IMR-90 (cell line): ENCODE measurements at regions not wholly inside any gene's neighbourhood (a gene's known extent, or its start where the extent isn't known, plus 50 kb on each side); places are given as distances from the start of the nearest gene placed in this dataset.

Source experiments
- ATAC-seq: fragments of 200-7000 bp; cut with Tn5 transposase; 2 replicates; pipeline ENCODE4 v1.9.1; 2020; ENCODE audit warnings: low read depth, mild to moderate bottlenecking, moderate library complexity
- BruUV-seq: library from RNA; stranded (reverse); fragments of 400-500 nt; replicated peaks from 2 replicates; lab custom pipeline; 2021; lab: Mats Ljungman, UMichigan
- CTCF ChIA-PET: fragments of 300-600 bp; formaldehyde crosslinking; extraction: SDS; loops from one replicate; lab custom pipeline; 2021; ENCODE audit warnings: antibody characterized with exemption; lab: Yijun Ruan, JAX
- POLR2A ChIA-PET: fragments of 300-600 bp; sonication (Branson Sonifier 250); formaldehyde crosslinking; loops from one replicate; lab custom pipeline; 2022; ENCODE audit warnings: antibody characterized with exemption; ENCODE audit not compliant: unreplicated experiment; lab: Charles Lee
- DNase-seq: peaks from one replicate; pipeline ENCODE4 v3.0.0; 2013
- H2AFZ ChIP-seq: replicated peaks from 2 replicates; pipeline ENCODE3; 2013; ENCODE audit warnings: low read length, mild to moderate bottlenecking; ENCODE audit not compliant: poor library complexity
- H2AK5ac ChIP-seq: 2 replicates; pipeline ENCODE4 v1.6.1; 2013; ENCODE audit warnings: low read depth, low read length, inconsistent platforms
- H2AK9ac ChIP-seq: replicated peaks from 2 replicates; pipeline ENCODE3; 2013; ENCODE audit warnings: mild to moderate bottlenecking, low read depth, low read length, moderate library complexity; ENCODE audit not compliant: poor library complexity
- H2BK120ac ChIP-seq: 2 replicates; pipeline ENCODE4 v1.6.1; 2013; ENCODE audit warnings: low read depth, low read length, inconsistent platforms
- H2BK15ac ChIP-seq: 3 replicates; pipeline ENCODE4 v1.6.1; 2013; ENCODE audit warnings: low read depth, low read length, inconsistent platforms
- H2BK20ac ChIP-seq: 2 replicates; pipeline ENCODE4 v1.6.1; 2013; ENCODE audit warnings: low read depth, mild to moderate bottlenecking, inconsistent platforms, low read length, moderate library complexity
- H2BK5ac ChIP-seq: 2 replicates; pipeline ENCODE4 v1.6.1; 2013; ENCODE audit warnings: mild to moderate bottlenecking, low read depth, low read length, inconsistent platforms; ENCODE audit not compliant: poor library complexity, severe bottlenecking
- H3K14ac ChIP-seq: replicated peaks from 2 replicates; pipeline ENCODE4 v1.6.1; 2013; ENCODE audit warnings: low read depth, low read length, inconsistent platforms
- H3K18ac ChIP-seq: 2 replicates; pipeline ENCODE4 v1.6.1; 2013; ENCODE audit warnings: low read depth, low read length, control low read depth
- H3K23ac ChIP-seq: 2 replicates; pipeline ENCODE4 v1.6.1; 2013; ENCODE audit warnings: low read depth, low read length, inconsistent platforms
- H3K27ac ChIP-seq: 2 replicates; pipeline ENCODE4 v1.5.1; 2013; ENCODE audit warnings: mild to moderate bottlenecking, control low read depth, low read length; ENCODE audit not compliant: insufficient read depth
- H3K27me3 ChIP-seq: 2 replicates; pipeline ENCODE4 v1.6.1; 2013; ENCODE audit warnings: low read length; ENCODE audit not compliant: control insufficient read depth, insufficient read depth
- H3K36me3 ChIP-seq: 2 replicates; pipeline ENCODE4 v1.6.1; 2013; ENCODE audit warnings: low read length, mixed read lengths; ENCODE audit not compliant: control insufficient read depth, insufficient read depth
- H3K4ac ChIP-seq: 2 replicates; pipeline ENCODE4 v1.6.1; 2013; ENCODE audit warnings: low read depth, low read length, inconsistent platforms
- H3K4me1 ChIP-seq: 2 replicates; pipeline ENCODE4 v1.6.1; 2013; ENCODE audit warnings: low read length, mixed read lengths; ENCODE audit not compliant: control insufficient read depth, insufficient read depth
- H3K4me2 ChIP-seq: 2 replicates; pipeline ENCODE4 v1.6.1; 2013; ENCODE audit warnings: low read depth, mild to moderate bottlenecking, control low read depth, low read length, moderate library complexity
- H3K4me3 ChIP-seq: 2 replicates; pipeline ENCODE4 v1.5.1; 2013; ENCODE audit warnings: low read depth, mild to moderate bottlenecking, control low read depth, low read length, moderate library complexity; ENCODE audit not compliant: insufficient read depth
- H3K56ac ChIP-seq: 2 replicates; pipeline ENCODE4 v1.6.1; 2013; ENCODE audit warnings: low read length, inconsistent platforms; ENCODE audit not compliant: insufficient read depth; ENCODE audit errors: extremely low read depth
- H3K79me1 ChIP-seq, 2 experiments: 2 replicates each; pipeline ENCODE4 v1.6.1; 2013; ENCODE audit warnings: low read length in 2 of 2, inconsistent platforms in 1 of 2, low read depth in 1 of 2
- H3K9ac ChIP-seq: 2 replicates; pipeline ENCODE4 v1.6.1; 2013; ENCODE audit warnings: low read depth, low read length, control low read depth
- H3K9me1 ChIP-seq: 2 replicates; pipeline ENCODE4 v1.6.1; 2013; ENCODE audit warnings: low read length, inconsistent platforms; ENCODE audit not compliant: insufficient read depth
- H3K9me3 ChIP-seq: 2 replicates; pipeline ENCODE4 v1.6.1; 2013; ENCODE audit warnings: low read length; ENCODE audit not compliant: control insufficient read depth, insufficient read depth
- H4K20me1 ChIP-seq: 2 replicates; pipeline ENCODE4 v1.6.1; 2013; ENCODE audit warnings: low read length, inconsistent platforms; ENCODE audit not compliant: insufficient read depth
- H4K5ac ChIP-seq: 2 replicates; pipeline ENCODE4 v1.6.1; 2013; ENCODE audit warnings: mild to moderate bottlenecking, low read depth, low read length, control low read depth
- H4K8ac ChIP-seq, 2 experiments: 2 replicates each; pipeline ENCODE4 v1.6.1; 2013; ENCODE audit warnings: low read depth in 2 of 2, low read length in 2 of 2, control low read depth in 1 of 2, inconsistent platforms in 1 of 2
- H4K91ac ChIP-seq: 2 replicates; pipeline ENCODE4 v1.6.1; 2013; ENCODE audit warnings: low read depth, low read length, inconsistent platforms; ENCODE audit not compliant: insufficient read depth
- MXI1 ChIP-seq: IDR thresholded peaks from 2 replicates; pipeline ENCODE4 v1.6.1; 2012; ENCODE audit warnings: low read depth, mild to moderate bottlenecking, low read length, moderate library complexity, borderline replicate concordance
- SMC3 ChIP-seq: fragments of 150-350 bp; IDR thresholded peaks from 2 replicates; pipeline ENCODE4 v1.6.1; 2016; ENCODE audit warnings: low read depth, mild to moderate bottlenecking, antibody characterized with exemption, low read length, moderate library complexity
- WGBS, 2 experiments: methylation state at CpG; one replicate each; pipeline versions ENCODE4 v1.1.5 to v1.1.7; 2013; ENCODE audit warnings: missing lambda C conversion rate in 2 of 2; ENCODE audit not compliant: insufficient read length in 1 of 2; ENCODE audit errors: extremely low coverage in 2 of 2; 5-methylcytosine and 5-hydroxymethylcytosine counted together
- dilution Hi-C: fragments of 300-500 bp; cut with HindIII; formaldehyde crosslinking; loops from one replicate; pipeline ENCODE4 v1.14.3; 2018; ENCODE audit warnings: low sequenced_read_pairs; ENCODE audit not compliant: unreplicated experiment
- in situ Hi-C: fragments of 300-500 bp; cut with MboI; formaldehyde crosslinking; loops from 3 replicates; pipeline ENCODE4 v1.14.3; 2019; ENCODE audit warnings: low sequenced_read_pairs, inconsistent platforms, mixed read lengths
- intact Hi-C: fragments of 100-400 bp; cut with micrococcal nuclease; formaldehyde crosslinking; loops from 2 replicates; pipeline ENCODE4 v1.10.0; 2022
- TF ChIP-seq, protein P1 (sequence below): fragments of 150-350 bp; IDR thresholded peaks from 2 replicates; pipeline ENCODE4 v1.6.1; 2017; ENCODE audit warnings: mild to moderate bottlenecking, antibody characterized with exemption, low read length, low read depth

DNA sequence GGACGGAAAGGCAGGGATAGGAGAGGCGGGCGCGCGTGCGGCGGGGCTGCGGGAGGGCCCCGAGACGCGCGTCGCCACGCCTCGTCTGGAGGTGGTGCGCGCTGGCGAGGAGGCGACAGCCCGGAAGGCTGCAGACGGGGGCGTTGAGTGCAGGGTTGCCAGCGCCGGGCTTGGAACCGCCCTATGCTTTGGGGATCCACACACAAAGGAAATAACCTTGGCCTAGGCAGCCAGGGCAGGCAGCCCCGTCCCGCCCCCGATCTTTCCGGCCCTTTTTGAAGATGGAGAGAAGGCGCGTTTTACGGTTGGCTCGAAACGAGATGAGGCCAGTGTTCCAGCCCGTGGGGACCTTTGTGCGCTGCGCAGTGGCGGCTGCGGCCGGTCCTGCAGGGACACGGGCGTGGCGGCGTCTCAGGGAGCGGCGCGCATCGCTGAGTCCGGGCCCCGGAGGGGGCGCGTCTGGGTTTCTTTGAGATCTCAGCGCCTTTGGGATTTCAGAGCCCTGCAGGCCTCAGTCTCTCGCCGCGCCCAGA is 50.8 kb upstream of the TRIM2 start:
- no peak overlapping the region for H2BK15ac ChIP-seq
- H3K23ac ChIP-seq: peak overlapping the region; percentile 75
- H3K56ac ChIP-seq: peak overlapping the region; percentile 43; the same call in 1 of the 2 replicates
- no peak overlapping the region; the same call in 1 of the 2 replicates for H3K18ac ChIP-seq
- 1% methylated on average over 19 of the region's 56 CpGs; no CpG with 5 or more reads in 1 of the 2 experiments for WGBS, 2 experiments
- H3K4me1 ChIP-seq: peaks cover 5% of the 10 kb centered on the region
- H3K4me2 ChIP-seq: peak overlapping the region; percentile 85
- no TSS peak for BruUV-seq
- H4K5ac ChIP-seq: no peak overlapping the region; the same call in 1 of the 2 replicates
- peak overlapping the region; percentile 93 for H2AFZ ChIP-seq
- H4K8ac ChIP-seq: peak overlapping the region in 1 of 2 experiments; percentile 69; a peak in 2 of 4 replicates
- peak overlapping the region; percentile 3; the same call in 1 of the 2 replicates for H3K27ac ChIP-seq
- no peak overlapping the region for H2BK5ac ChIP-seq
- H2BK20ac ChIP-seq: peak overlapping the region; percentile 24; the same call in 1 of the 2 replicates
- H4K20me1 ChIP-seq: no peaks in the 10 kb centered on the region
- H3K14ac ChIP-seq: peak overlapping the region; percentile 46; the same call in 1 of the 2 replicates
- no peak overlapping the region for H2AK5ac ChIP-seq
- no peaks in the 10 kb centered on the region for H3K36me3 ChIP-seq
- H2BK120ac ChIP-seq: peak overlapping the region; percentile 66; the same call in 1 of the 2 replicates
- H3K27me3 ChIP-seq: peaks cover 3% of the 10 kb centered on the region
- CTCF ChIA-PET: interaction anchor here (1.3 kb wide), 1 partner anchor 10 kb away, joined by 5 read pairs; no protein-coding TSS in a partner anchor
- peak; percentile 80 for ATAC-seq
- POLR2A ChIA-PET: no interaction called here
- dilution Hi-C loops (no loop called here), intact Hi-C loops (loop anchor here (2.0 kb wide), 1 partner anchor 69 kb away; no protein-coding TSS in a partner anchor), in situ Hi-C loops (no loop called here)
- H3K9ac ChIP-seq: peak overlapping the region; percentile 30
- DNase-seq: peak; percentile 7
- H3K4me3 ChIP-seq: peak overlapping the region; percentile 48
- peak overlapping the region; percentile 40 for H4K91ac ChIP-seq
- no peaks in the 10 kb centered on the region for H3K9me3 ChIP-seq
- H3K9me1 ChIP-seq: 0 out of 2 replicates have a peak, but pooled peaks cover 3% of the 10 kb centered on the region
- H2AK9ac ChIP-seq: peak overlapping the region; percentile 0
- no peaks in the 10 kb centered on the region for H3K79me1 ChIP-seq
- TF ChIP-seq SMC3: no peak
- TF ChIP-seq, protein P1, sequence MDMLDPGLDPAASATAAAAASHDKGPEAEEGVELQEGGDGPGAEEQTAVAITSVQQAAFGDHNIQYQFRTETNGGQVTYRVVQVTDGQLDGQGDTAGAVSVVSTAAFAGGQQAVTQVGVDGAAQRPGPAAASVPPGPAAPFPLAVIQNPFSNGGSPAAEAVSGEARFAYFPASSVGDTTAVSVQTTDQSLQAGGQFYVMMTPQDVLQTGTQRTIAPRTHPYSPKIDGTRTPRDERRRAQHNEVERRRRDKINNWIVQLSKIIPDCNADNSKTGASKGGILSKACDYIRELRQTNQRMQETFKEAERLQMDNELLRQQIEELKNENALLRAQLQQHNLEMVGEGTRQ: no peak
- no peak for TF ChIP-seq MXI1
- peak overlapping the region; percentile 74 for H3K4ac ChIP-seq
